ENCODE measurements at regions not wholly inside any gene's neighbourhood (a gene's known extent, or its start where the extent isn't known, plus 50 kb on each side); places are given as distances from the start of the nearest gene placed in this dataset.

GRCh38 chr7:41312235-41312634 lies 390.7 kb downstream of the INHBA start:
- no peaks in the 10 kb centered on the region for H3K4me1 Mint-ChIP-seq
- no peaks in the 10 kb centered on the region for H3K36me3 Mint-ChIP-seq
- H3K9me3 Mint-ChIP-seq, result peaks cover 4% of the 10 kb centered on the region
- no peak overlapping the region for H3K4me3 Mint-ChIP-seq
- no peaks in the 10 kb centered on the region for H3K27me3 Mint-ChIP-seq
- no peak overlapping the region for H3K27ac Mint-ChIP-seq

- no peaks in the 10 kb centered on the region for H3K36me3 Mint-ChIP-seq
- H3K27me3 Mint-ChIP-seq, result no peaks in the 10 kb centered on the region
- H3K4me3 Mint-ChIP-seq, result no peak overlapping the region
- no peaks in the 10 kb centered on the region for H3K4me1 Mint-ChIP-seq
- peaks cover 4% of the 10 kb centered on the region for H3K9me3 Mint-ChIP-seq
- no peak overlapping the region for H3K27ac Mint-ChIP-seq
These were observed 391.6 kb downstream of the INHBA start for GRCh38 chr7:41311301-41311700.

GRCh38 chr7:41306486-41306885 lies 396.4 kb downstream of the INHBA start:
- H3K27ac Mint-ChIP-seq, result no peak overlapping the region

GRCh38 chr7:41305001-41305400 lies 397.9 kb downstream of the INHBA start:
- peaks cover 9% of the 10 kb centered on the region for H3K9me3 Mint-ChIP-seq
- no peak overlapping the region for H3K4me3 Mint-ChIP-seq
- H3K27ac Mint-ChIP-seq, result no peak overlapping the region
- H3K36me3 Mint-ChIP-seq, result no peaks in the 10 kb centered on the region
- no peaks in the 10 kb centered on the region for H3K4me1 Mint-ChIP-seq
- no peaks in the 10 kb centered on the region for H3K27me3 Mint-ChIP-seq

More at GRCh38 chr7:41306486-41306885, 396.4 kb downstream of the INHBA start:
- H3K4me3 Mint-ChIP-seq, result no peak overlapping the region
- H3K4me1 Mint-ChIP-seq, result no peaks in the 10 kb centered on the region
- no peaks in the 10 kb centered on the region for H3K36me3 Mint-ChIP-seq
- peaks cover 11% of the 10 kb centered on the region for H3K9me3 Mint-ChIP-seq
- no peaks in the 10 kb centered on the region for H3K27me3 Mint-ChIP-seq

- H3K9me3 Mint-ChIP-seq, result peaks cover 9% of the 10 kb centered on the region
- no peaks in the 10 kb centered on the region for H3K27me3 Mint-ChIP-seq
- H3K4me3 Mint-ChIP-seq, result no peak overlapping the region
- H3K36me3 Mint-ChIP-seq, result no peaks in the 10 kb centered on the region
- no peaks in the 10 kb centered on the region for H3K4me1 Mint-ChIP-seq
- no peak overlapping the region for H3K27ac Mint-ChIP-seq
These were observed 399.2 kb downstream of the INHBA start for GRCh38 chr7:41303709-41304108.

- Mint-ChIP-seq H3K27me3 (no peaks in the 10 kb centered on the region), H3K36me3 (no peaks in the 10 kb centered on the region), H3K4me3 (no peak overlapping the region), H3K4me1 (no peaks in the 10 kb centered on the region), H3K9me3 (peaks cover 4% of the 10 kb centered on the region), H3K27ac (no peak overlapping the region)
These were observed 404.5 kb downstream of the INHBA start for GRCh38 chr7:41298409-41298808.

- H3K4me1 Mint-ChIP-seq, result no peaks in the 10 kb centered on the region
- no peak overlapping the region for H3K4me3 Mint-ChIP-seq
- no peaks in the 10 kb centered on the region for H3K27me3 Mint-ChIP-seq
- H3K36me3 Mint-ChIP-seq, result no peaks in the 10 kb centered on the region
- peaks cover 3% of the 10 kb centered on the region for H3K9me3 Mint-ChIP-seq
- H3K27ac Mint-ChIP-seq, result no peak overlapping the region
These were observed 405.7 kb downstream of the INHBA start for GRCh38 chr7:41297166-41297565.

- H3K36me3 Mint-ChIP-seq, result no peaks in the 10 kb centered on the region
- H3K4me3 Mint-ChIP-seq, result no peak overlapping the region
- H3K9me3 Mint-ChIP-seq, result no peaks in the 10 kb centered on the region
- no peak overlapping the region for H3K27ac Mint-ChIP-seq
- no peaks in the 10 kb centered on the region for H3K4me1 Mint-ChIP-seq
- H3K27me3 Mint-ChIP-seq, result no peaks in the 10 kb centered on the region
These were observed 407.5 kb downstream of the INHBA start for GRCh38 chr7:41295455-41295815.

GRCh38 chr7:41294556-41295454 lies 408.1 kb downstream of the INHBA start:
- Mint-ChIP-seq H3K9me3 (no peaks in the 10 kb centered on the region), H3K4me3 (no peak overlapping the region), H3K36me3 (no peaks in the 10 kb centered on the region), H3K27ac (no peak overlapping the region), H3K4me1 (no peaks in the 10 kb centered on the region), H3K27me3 (no peaks in the 10 kb centered on the region)

- Mint-ChIP-seq H3K4me1 (no peaks in the 10 kb centered on the region), H3K36me3 (no peaks in the 10 kb centered on the region), H3K9me3 (peaks cover under 1% of the 10 kb centered on the region), H3K4me3 (no peak overlapping the region), H3K27me3 (no peaks in the 10 kb centered on the region), H3K27ac (no peak overlapping the region)
These were observed 410.4 kb downstream of the INHBA start for GRCh38 chr7:41292487-41292886.

- Mint-ChIP-seq H3K9me3 (peaks cover 5% of the 10 kb centered on the region), H3K27ac (no peak overlapping the region), H3K27me3 (no peaks in the 10 kb centered on the region), H3K4me1 (no peaks in the 10 kb centered on the region), H3K4me3 (no peak overlapping the region), H3K36me3 (no peaks in the 10 kb centered on the region)
These were observed 415.1 kb downstream of the INHBA start for GRCh38 chr7:41287559-41288335.

- no peaks in the 10 kb centered on the region for H3K36me3 Mint-ChIP-seq
- no peak overlapping the region for H3K4me3 Mint-ChIP-seq
These were observed 422.4 kb downstream of the INHBA start for GRCh38 chr7:41280491-41280890.

GRCh38 chr7:41277561-41277960 lies 425.3 kb downstream of the INHBA start:
- H3K27me3 Mint-ChIP-seq, result no peaks in the 10 kb centered on the region
- peaks cover 10% of the 10 kb centered on the region for H3K9me3 Mint-ChIP-seq
- H3K4me1 Mint-ChIP-seq, result no peaks in the 10 kb centered on the region
- H3K4me3 Mint-ChIP-seq, result no peak overlapping the region
- H3K27ac Mint-ChIP-seq, result no peak overlapping the region
- no peaks in the 10 kb centered on the region for H3K36me3 Mint-ChIP-seq

More at GRCh38 chr7:41280491-41280890, 422.4 kb downstream of the INHBA start:
- H3K27ac Mint-ChIP-seq, result no peak overlapping the region
- no peaks in the 10 kb centered on the region for H3K4me1 Mint-ChIP-seq
- peaks cover 9% of the 10 kb centered on the region for H3K9me3 Mint-ChIP-seq
- H3K27me3 Mint-ChIP-seq, result no peaks in the 10 kb centered on the region

- Mint-ChIP-seq H3K9me3 (peaks cover 16% of the 10 kb centered on the region), H3K27me3 (no peaks in the 10 kb centered on the region), H3K4me3 (no peak overlapping the region), H3K36me3 (no peaks in the 10 kb centered on the region), H3K27ac (no peak overlapping the region), H3K4me1 (no peaks in the 10 kb centered on the region)
These were observed 427.6 kb downstream of the INHBA start for GRCh38 chr7:41275255-41275654.

GRCh38 chr7:41274179-41274578 lies 428.7 kb downstream of the INHBA start:
- Mint-ChIP-seq H3K27ac (no peak overlapping the region), H3K4me3 (no peak overlapping the region), H3K9me3 (peaks cover 16% of the 10 kb centered on the region), H3K36me3 (no peaks in the 10 kb centered on the region), H3K27me3 (no peaks in the 10 kb centered on the region), H3K4me1 (no peaks in the 10 kb centered on the region)

GRCh38 chr7:41272664-41273063 lies 430.2 kb downstream of the INHBA start:
- H3K4me1 Mint-ChIP-seq, result no peaks in the 10 kb centered on the region
- no peaks in the 10 kb centered on the region for H3K27me3 Mint-ChIP-seq
- no peaks in the 10 kb centered on the region for H3K36me3 Mint-ChIP-seq
- H3K4me3 Mint-ChIP-seq, result no peak overlapping the region
- H3K9me3 Mint-ChIP-seq, result peaks cover 9% of the 10 kb centered on the region
- no peak overlapping the region for H3K27ac Mint-ChIP-seq
